HG02571 (cell line): ENCODE measurements at regions not wholly inside any gene's neighbourhood (a gene's known extent, or its start where the extent isn't known, plus 50 kb on each side); places are given as distances from the start of the nearest gene placed in this dataset.
A peak's percentile ranks its signal among the peaks of the same experiment; 100 is the strongest.

Experiments
- ATAC-seq: cut with Tn5 transposase; IDR thresholded peaks from one replicate; pipeline ENCODE4 v1.9.1; 2021; ENCODE audit warnings: mild to moderate bottlenecking, moderate library complexity; ENCODE audit not compliant: unreplicated experiment

DNA sequence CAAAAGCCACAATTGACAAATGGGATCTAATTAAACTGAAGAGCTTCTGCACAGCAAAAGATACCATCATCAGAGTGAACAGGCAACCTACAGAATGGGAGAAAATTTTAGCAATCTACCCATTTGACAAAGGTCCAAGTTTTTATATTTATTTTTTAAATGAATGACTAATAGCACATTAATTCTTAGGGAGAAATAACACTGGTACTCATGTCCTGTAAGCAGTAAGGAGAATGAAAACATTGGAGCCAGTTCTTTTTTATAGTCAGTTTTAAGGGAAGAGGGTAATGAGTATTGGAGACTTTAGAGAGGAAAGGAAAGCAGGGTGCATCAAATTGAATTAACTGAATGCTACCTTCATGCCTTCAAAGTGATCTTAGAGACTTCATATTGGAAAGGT, 404.7 kb upstream of the TGFBR2 start:
- ATAC-seq = no peak

DNA sequence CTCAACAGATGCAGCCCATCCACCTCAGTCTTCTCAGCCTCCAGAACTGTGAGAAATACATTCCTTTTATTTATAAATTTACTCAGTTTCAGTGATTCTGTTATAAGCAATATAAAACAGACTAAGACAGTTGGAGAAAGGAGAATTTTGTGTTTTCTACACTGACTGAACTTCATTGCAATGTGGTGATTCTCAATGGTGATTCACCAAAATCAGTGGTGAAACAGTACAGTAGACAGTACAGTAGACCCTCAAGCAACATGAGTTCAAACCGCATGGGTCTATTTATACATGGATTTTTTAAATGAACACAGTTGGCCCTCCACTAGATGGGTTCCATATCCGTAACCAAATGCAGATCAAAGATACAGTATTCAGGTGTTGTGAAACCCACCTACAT, 403.1 kb upstream of the TGFBR2 start:
- no peak for ATAC-seq

DNA sequence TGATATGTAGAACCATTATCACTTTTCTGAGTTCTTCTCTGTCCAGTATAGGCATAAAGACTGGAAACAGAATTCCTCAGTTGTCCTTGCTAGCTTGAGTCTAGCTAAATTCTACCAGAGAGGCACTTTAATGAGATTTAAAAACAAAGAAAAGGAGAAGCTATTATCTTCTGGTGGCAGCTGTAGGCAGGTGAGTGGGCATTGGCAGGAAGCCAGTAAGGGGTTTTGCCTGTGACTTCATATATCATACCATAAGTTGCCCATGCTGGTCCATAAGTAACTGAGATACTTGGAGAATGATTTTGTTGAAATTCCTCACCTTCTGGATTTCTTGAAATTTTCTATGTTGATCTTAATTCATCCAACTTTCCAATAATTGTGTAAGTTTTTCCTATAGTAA, 402.3 kb upstream of the TGFBR2 start:
- no peak for ATAC-seq

DNA sequence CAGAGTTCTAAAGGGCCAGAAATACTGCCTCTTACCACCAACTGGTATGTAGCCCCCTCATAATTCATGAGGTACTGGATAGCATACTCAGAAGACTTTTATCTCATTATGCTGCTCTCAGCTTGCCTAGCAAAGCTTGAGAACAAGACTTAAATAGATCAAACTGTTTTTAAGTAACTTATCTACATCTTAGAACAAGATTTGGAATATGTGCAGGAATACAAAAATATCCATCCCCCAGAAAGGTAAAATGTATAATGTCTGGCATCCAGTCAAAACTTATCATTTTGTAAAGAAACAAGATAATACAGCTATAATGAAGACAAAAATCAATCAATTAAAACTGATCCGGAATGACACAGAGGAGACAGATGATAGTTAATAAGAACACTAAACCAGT, 400.4 kb upstream of the TGFBR2 start:
- ATAC-seq = no peak

DNA sequence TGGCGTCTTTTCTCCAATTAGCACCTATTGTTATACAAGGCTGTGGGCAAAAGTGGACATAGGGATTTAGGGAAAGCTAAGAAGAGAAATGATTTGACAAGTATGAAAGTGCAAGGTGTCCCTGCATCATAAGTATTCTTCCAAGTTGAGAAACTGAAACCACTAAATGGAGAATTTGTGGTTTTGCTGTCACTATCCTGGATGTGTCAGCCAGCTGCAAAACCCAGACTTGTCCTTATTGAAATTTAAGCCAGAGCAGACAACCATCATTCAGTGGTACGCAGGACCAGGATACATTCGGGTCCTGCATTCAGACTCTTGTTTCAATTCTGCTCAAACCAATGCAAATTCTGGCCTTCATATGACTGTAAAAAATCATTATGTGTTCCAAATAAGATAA, 384.8 kb upstream of the TGFBR2 start:
- no peak for ATAC-seq

DNA sequence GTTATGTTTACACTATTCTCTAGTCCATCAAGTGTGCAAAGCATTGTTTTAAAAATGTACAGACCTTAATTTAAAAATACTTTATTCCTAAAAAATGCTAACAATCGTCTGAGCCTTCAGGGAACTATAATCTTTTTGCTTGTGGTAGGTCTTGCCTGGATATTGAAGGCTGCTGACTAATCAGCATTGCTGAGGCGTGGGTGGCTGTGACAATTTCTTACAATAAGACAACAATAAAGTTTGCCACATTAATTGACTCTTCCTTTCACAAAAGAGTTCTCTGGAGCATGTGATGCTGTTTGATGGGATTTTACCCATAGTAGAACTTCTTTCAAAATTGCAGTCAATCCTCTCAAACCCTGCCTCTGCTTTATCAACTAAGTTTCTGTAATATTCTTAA, 384.0 kb upstream of the TGFBR2 start:
- no peak for ATAC-seq

DNA sequence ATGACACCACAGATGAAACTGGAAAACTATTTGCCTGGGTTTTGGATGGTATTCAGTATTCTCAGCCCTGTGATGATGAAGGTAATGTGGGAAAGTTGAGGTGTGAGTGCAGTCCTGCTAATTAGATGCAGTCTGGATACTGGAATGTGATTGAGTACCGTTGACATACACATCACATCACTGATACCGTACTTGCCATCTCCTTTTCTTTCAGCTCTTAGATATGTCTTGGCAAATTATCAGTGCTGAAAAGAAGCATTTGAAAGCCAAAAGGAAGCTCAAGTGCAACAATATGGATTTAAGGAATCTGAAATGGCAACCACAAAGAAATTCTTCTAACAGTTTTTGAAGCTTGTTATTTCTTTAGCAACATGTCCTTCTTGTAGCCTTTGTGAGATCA, 381.4 kb upstream of the TGFBR2 start:
- no peak for ATAC-seq

DNA sequence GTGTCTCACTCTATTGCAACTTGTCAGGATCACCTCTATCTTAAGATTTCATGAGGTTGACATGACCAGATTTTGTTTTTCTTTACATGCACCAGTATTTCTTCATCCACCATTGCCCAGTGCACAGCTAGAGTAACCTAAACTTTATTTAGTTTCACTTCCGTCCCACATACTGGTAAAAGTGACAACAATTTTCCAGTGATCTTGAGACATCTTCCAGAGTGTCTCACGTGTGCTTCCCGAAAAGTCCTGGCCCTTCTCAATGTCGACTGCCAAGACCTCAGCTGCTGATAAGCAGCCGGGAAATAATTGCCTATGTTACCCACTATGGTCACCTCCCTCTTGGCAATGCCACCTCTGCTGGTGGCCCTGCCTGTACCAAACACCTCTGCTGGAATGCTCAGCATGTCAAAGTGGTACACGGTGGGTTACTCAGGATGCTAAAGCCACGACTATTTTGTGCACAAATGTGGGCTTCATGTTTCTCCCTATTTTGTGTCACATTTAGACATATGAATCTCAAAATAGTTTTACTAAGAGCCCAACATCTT, 379.7 kb upstream of the TGFBR2 start:
- ATAC-seq = no peak

DNA sequence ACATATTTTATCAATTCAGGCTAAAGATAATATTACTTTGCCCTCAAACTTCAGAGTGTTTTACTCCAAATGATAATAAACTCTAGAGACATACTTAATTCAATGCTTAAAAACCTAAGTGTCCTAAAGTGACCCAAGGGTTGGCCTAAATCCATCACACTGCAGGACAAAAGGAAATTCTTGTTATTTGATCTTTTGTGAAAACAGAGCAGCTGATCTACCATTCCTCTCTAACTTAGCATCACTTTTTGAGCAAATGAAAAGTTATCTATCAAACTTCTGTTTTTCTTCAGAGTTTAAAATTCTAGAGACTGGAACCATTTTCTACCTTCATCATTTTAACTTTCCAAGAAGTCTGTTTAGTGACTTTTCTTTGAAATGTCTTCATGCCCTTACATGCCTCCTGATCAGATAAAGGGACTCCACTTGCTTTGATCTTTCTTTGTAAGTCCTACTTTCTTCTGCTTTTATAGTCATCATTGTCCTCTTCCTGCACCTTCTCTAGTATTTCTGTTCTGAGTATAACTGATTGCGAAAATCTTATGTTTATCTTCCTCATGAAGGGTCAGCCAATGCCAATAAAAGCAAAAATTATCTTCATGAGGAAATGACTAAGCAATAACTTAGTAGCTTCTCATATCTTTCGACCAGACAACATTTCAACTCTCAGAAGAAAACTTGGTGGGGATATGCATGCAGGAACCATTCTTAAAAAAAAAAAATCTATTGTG, 378.7 kb upstream of the TGFBR2 start:
- no peak for ATAC-seq

DNA sequence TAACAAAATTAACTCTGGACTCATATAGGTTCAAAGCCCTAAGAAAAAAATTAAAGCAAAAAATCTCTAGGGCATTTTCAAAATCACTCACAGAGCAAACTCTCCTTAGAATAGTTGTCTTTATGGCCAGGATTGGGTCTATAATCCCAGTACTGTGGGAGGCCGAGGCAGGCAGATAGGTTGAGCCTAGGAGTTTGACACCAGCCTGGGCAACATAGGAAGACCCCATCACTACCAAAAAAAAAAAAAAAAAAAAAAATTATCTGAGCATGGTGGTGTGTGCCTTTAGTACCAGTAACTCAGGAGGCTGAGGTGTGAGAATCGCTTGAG, 378.1 kb upstream of the TGFBR2 start:
- ATAC-seq = no peak

DNA sequence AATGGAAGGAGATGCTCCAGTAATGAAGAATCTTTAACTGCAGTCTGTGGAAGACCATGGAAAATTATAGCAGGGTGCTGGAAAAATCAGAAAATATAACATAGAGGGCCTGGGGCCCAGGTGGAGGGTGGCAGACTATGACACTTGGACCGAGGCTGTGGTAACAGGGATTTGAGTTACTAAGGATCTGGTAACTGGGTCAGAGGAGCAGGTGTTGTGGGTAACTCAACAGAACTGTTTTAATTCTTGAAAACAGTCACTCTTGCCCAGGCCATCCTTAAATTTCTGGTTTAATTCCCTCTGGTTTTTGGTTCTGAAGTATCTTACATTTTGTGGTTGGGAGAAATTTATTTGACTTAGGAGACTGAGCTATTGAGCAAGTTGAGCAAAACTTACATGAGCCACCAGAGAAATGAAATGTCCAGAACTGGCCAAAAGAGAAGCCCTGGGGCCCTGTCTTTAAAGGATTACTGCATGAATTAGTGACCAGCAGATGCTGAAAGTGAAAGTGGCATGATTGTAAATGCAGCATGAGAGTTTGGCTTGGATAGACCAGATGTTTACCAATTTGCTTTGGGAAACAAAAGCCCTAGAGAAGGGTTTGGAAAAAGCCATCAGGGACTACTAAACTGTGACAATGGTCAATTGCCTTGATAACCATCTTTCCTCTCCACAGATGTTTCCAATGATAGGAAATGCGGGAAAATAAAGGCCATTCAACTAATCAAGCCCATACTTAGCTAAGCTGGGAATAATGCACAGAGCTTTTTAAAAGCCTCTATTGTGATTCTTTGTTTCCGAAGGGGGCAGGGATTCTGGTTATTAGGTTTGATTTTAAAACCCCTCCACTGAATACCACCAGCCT, 374.9 kb upstream of the TGFBR2 start:
- ATAC-seq = no peak

DNA sequence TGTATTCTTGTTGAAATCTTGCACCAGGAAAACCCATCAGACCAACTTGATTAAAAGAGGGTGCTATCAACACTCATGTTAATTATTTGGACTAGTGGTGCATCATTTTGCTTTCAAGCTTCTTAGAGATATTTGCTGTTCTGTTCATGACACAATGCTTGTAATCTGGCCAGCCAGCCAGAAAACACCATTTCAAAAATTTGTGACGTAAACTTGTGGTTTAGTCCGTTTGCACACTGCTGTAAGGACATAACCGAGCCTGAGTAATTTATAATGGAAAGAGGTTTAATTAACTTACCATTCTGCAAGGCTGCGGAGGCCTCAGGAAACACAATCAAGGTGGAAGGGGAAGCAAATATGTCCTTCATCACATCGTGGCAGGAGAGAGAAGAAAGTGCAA, 374.3 kb upstream of the TGFBR2 start:
- no peak for ATAC-seq

DNA sequence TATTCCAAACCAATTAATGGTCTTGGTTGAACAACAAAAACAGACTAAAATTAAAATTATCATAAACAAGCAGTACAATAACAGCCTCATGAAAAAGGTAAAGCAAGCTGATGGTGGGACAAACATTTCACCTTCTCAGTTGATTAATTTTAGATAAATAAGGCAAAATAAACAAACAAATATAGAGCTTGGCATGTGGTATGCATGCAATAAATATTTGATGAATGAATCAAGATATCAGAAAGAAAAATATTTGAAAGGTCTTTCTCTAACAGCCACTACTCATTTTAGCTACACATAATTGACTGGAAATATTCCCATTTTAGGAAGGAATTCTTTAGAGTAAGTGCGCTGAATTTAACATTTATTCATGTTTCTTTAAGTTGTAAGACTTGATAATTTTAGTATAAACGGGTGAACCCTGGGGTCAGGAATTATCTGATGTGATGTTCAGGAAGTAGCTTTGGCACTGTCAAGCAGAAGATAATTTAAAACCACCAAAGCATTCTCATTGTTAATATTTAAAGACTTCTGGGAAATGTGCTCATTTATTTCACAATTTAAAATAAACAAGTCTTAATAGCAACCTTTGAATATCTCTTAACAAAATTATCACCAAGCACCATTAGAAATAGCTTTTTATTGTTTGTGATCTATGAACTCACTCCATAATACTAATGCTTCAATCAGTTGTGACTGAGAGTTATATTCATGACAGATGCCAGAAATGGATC, 372.3 kb upstream of the TGFBR2 start:
- ATAC-seq = no peak

DNA sequence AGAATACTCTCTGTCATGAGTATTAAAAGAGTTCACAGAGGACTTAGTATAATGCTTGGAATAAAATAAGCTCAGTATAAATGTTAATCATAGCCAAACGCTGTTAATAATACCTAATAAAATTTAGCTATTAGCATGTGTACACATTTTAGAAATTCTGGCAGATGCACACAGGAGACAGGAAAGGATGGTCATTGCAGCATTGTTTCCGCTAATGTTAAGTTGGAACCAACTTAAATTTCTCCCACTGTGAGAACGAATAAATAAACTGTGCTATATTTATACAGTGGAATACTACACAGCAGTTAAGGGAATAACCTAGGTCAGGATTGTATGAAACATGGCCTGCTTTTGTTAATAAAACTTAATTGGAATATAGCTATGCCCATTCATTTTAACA, 370.4 kb upstream of the TGFBR2 start:
- ATAC-seq = no peak

DNA sequence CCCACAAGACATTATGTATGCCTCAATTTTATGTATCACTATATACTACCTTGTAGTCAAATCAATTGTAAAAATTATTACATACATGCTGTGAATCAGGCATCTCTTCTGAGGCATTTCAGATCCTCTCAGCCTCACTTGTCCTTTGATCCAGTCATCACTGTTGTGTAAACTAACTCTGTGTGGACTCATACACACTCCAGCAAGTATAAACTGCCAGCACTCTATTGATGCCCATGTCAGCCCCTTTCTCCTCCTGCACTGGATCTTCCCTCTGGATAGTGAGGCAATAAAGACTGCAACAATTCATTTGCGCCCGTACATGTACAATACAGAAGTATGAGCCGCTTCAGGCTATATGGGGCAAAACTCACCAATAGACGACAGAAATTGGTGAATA, 364.7 kb upstream of the TGFBR2 start:
- no peak for ATAC-seq

DNA sequence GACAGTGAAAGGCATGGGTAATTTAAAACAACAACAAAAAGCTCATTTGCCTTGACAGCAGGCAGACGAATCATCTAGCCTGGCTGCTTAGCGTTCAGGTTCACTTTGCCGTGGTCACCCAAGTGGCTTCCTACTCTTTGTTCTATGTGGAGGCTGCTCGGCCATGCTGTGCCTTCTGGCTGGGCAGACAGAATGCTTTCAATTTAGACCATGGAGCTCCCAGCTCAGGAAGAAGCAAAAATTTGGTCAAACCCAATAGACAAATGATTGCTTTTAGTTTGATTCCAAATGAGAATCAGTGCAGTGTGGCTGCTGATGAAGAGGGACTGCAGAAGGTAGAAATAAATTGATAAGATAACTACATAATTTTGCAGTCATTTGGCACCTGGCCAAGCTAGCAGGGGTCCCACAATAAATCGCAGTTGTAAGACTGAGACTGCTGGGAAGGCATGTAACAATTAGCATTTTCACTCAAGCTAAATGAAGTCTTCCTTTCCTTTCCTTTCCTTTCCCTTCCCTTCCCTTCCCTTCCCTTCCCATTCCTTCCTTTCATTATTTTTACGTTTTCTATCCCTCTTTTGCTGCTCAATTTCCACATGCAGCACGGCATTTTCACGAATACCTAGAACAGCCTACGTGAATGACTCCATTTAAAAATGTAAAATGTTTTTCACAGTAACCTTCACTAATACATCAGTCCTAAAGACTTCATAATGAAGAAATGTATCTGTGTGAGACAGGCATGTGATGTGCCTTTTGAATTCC, 360.4 kb upstream of the TGFBR2 start:
- no peak for ATAC-seq

DNA sequence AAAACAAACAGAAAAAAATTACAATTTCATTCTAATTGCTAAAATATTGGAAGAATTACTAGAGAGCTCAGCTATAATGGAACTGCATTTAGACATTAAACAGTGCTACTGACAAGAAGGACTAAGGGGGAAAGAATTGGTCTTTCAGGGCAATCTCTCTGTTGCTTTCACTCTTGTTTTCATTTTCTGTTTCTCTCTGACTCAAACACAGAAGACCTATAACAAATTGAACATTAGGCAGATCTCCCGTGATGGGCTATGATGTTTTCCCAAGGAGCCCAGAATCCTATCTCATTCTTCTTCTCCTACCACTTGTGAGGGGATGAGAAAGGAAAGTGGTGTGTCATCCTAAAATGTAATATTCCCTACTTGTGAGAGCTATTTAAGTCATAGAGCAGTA, 358.0 kb upstream of the TGFBR2 start:
- ATAC-seq = peak; percentile 84

DNA sequence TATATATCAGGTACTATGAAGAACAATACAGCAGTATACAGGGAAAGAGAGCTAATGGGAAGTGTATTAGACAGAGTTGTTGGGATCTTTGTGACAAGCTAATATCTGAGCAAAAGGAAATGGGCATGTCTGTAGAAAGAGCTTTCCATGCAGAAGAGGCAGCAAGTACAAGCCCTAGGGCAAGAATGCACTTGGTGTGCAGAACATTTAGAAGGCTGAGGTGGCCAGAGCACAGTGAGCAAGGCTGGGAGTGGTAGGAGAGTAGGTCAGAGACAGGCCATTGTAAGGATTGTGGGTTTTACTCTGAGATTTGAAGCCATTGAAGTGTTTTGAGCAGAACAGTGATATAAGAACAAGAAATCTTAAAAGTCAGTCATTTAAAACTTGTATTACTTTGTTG, 353.9 kb upstream of the TGFBR2 start:
- ATAC-seq = no peak

DNA sequence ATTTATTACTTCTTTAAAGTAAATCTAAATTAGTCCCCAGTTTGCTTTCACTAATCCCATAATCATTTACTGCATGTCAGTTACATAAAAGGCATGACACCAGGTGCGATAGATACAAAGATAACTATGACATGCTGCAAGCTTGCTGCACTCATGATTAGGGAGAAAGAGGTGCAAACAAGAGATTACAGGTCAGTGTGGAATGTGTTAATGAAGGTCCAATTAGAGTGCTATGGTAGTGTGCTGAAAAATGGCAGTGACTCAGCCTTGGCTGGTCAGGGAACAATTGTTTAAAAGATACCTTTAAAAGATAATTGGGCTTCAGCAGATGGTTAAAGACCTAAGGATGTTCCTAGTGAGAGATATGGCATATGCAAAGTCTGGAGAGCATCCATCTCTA, 352.6 kb upstream of the TGFBR2 start:
- ATAC-seq = no peak

DNA sequence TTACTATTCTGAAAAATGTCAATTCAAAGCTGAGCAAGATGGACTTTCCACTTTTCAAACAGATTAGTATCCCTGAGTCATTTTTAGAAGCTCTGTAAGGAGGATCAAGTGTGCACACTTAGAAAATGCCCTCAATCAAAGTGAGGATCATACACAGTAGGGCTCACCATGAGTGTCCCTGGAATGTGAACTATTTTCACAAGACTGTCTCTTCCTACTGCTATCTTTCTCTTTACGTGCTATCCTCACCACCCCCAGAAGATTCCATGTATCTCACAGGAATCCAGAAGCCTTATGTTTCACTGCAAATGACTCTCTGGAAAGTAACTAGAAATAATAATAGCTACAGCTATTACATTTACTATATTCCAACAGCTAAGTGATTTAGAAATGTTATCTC, 349.9 kb upstream of the TGFBR2 start:
- ATAC-seq = no peak
